ENCODE measurements at regions not wholly inside any gene's neighbourhood (a gene's known extent, or its start where the extent isn't known, plus 50 kb on each side); places are given as distances from the start of the nearest gene placed in this dataset.

- TF ChIP-seq NEUROD1 (IDR thresholded peaks at IDR 0.05; ENCODE audit: borderline replicate concordance, low read depth, low read length, partially characterized antibody): no peak
- no peak for TF ChIP-seq FUS (optimal IDR thresholded peaks at IDR 0.05; ENCODE audit: low read depth, low read length)
- no peak for TF ChIP-seq FOXK1 (CRISPR knock-in tag; IDR thresholded peaks at IDR 0.05; ENCODE audit: borderline replicate concordance)
- no peak for TF ChIP-seq ZNF23 (CRISPR knock-in tag; IDR thresholded peaks at IDR 0.05)
- TF ChIP-seq, protein P1, sequence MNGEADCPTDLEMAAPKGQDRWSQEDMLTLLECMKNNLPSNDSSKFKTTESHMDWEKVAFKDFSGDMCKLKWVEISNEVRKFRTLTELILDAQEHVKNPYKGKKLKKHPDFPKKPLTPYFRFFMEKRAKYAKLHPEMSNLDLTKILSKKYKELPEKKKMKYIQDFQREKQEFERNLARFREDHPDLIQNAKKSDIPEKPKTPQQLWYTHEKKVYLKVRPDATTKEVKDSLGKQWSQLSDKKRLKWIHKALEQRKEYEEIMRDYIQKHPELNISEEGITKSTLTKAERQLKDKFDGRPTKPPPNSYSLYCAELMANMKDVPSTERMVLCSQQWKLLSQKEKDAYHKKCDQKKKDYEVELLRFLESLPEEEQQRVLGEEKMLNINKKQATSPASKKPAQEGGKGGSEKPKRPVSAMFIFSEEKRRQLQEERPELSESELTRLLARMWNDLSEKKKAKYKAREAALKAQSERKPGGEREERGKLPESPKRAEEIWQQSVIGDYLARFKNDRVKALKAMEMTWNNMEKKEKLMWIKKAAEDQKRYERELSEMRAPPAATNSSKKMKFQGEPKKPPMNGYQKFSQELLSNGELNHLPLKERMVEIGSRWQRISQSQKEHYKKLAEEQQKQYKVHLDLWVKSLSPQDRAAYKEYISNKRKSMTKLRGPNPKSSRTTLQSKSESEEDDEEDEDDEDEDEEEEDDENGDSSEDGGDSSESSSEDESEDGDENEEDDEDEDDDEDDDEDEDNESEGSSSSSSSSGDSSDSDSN (IDR thresholded peaks at IDR 0.05; ENCODE audit: borderline replicate concordance in 1 of 2, low read depth in 2 of 2, low read length in 2 of 2): no peak
- TF ChIP-seq SREBF1 (IDR thresholded peaks at IDR 0.05; ENCODE audit: borderline replicate concordance, low read depth, low read length): no peak
- no peak for TF ChIP-seq CAMTA2 (CRISPR knock-in tag; conservative IDR thresholded peaks at IDR 0.05)
- TF ChIP-seq KLF6 (CRISPR knock-in tag; IDR thresholded peaks at IDR 0.05; ENCODE audit: borderline replicate concordance): no peak
Measured at GRCh38 chr4:171022824-171023230, 790.4 kb upstream of the GALNTL6 start (continued).

DNA sequence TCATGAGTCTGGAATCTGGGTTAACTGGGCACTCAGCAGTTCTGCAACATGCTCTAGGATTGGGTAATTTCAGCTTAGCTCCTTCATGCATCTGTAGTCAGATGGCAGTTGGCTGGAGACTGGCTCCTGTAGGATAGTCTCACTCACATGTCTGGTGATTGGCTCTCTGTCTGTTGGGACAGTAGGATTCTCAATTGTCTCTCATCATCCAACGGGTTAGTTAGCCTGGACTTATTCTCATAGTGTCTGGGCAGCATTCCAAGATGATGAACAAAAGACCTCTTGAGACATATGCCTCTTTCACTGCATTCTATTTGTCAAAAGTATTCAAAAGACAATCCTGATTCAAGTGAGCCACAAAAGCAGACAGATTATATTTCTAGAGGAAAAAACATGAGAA is 795.6 kb upstream of the GALNTL6 start:
- no peaks in the 10 kb centered on the region for H3K27me3 ChIP-seq (ENCODE audit: control insufficient read depth in 2 of 2, insufficient read depth in 2 of 2, low read length in 2 of 2)
- no peaks in the 10 kb centered on the region for H3K9me1 ChIP-seq (ENCODE audit: control insufficient read depth, insufficient read depth, low read length)
- CTCF ChIA-PET (ENCODE audit: low intra/inter-chr PET ratio): no interaction called here
- H3K4me3 ChIP-seq: no peak overlapping the region
- intact Hi-C loops (cut with micrococcal nuclease) (no loop called here), in situ Hi-C loops (cut with MboI) (no loop called here)
- no peak overlapping the region for H3K4me2 ChIP-seq (ENCODE audit: insufficient read depth, low read length)
- H3K27ac ChIP-seq (ENCODE audit: extremely low read depth, low read depth, low read length): no peak overlapping the region
- no peak for ATAC-seq
- no peaks in the 10 kb centered on the region for H4K20me1 ChIP-seq (replicated peaks; ENCODE audit: control insufficient read depth, insufficient read depth, low read length)
- 0% methylated on average over 1 of the region's 1 CpG for WGBS (ENCODE audit: insufficient coverage, low coverage, missing lambda C conversion rate)
- POLR2A ChIA-PET: no interaction called here
- no peak for FAIRE-seq
- no peaks in the 10 kb centered on the region for H3K4me1 ChIP-seq (replicated peaks in 1 of 2; ENCODE audit: control insufficient read depth in 2 of 2, insufficient read depth in 2 of 2, low read length in 2 of 2)
- no peak overlapping the region for H2AFZ ChIP-seq (ENCODE audit: low read depth, low read length)
- DNase-seq (ENCODE audit: extremely low read depth in 1 of 4, low spot score in 3 of 4): no peak
- no peaks in the 10 kb centered on the region for H3K9me3 ChIP-seq (replicated peaks; ENCODE audit: control insufficient read depth, insufficient read depth, low read depth, low read length)
- H3K36me3 ChIP-seq (ENCODE audit: control insufficient read depth, insufficient read depth, low read length): no peaks in the 10 kb centered on the region
- no peak overlapping the region for H3K9ac ChIP-seq (ENCODE audit: insufficient read depth in 1 of 2, low read depth in 2 of 2, low read length in 2 of 2)
- no TSS peak for BruUV-seq (replicated peaks)
- no peaks in the 10 kb centered on the region for H3K79me2 ChIP-seq (ENCODE audit: control insufficient read depth, insufficient read depth, low read length)
- no peak for TF ChIP-seq RHOXF2B (CRISPR knock-in tag; conservative IDR thresholded peaks at IDR 0.05)
- TF ChIP-seq SP2 (IDR thresholded peaks at IDR 0.05; ENCODE audit: extremely low read depth, low read depth, low read length, poor library complexity, severe bottlenecking): no peak
- no peak for TF ChIP-seq SMARCC2 (IDR thresholded peaks at IDR 0.05; ENCODE audit: low read depth)
- no peak for TF ChIP-seq ZNF212 (CRISPR knock-in tag; IDR thresholded peaks at IDR 0.05)
- no peak for TF ChIP-seq SUPT5H (IDR thresholded peaks at IDR 0.05)

Data from K562 (cell line).